ENCODE measurements at regions not wholly inside any gene's neighbourhood (a gene's known extent, or its start where the extent isn't known, plus 50 kb on each side); places are given as distances from the start of the nearest gene placed in this dataset.
"Not testable (repeated sequence)": the region's sequence is repeated elsewhere in the genome, so short reads cannot be mapped to it uniquely, and the experiment has no call there.

DNA sequence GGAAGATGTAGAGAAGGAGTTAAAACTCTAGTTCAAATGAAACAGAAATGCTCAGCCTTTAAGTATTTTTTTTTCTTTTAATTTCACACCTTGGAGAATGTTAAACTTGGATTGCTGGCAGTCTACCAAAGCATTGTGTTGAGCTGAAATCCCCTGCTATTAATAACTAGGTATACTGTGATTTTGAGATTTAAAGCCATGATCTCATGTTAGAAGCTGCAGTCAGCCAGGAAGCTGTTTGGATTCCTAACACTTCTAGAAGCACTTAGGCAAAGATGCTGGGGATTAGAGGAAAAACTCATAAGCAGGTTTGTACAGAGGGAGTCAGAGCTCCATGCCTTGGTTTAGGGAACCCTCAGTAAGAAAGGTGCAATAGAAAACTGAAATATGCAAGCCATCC lies 141.4 kb downstream of the KIF4B start:
- in situ Hi-C loops (cut with HindIII; ENCODE audit: low pct_unique_long_range_greater_than_20kb, low sequenced_read_pairs) = no loop called here
- no peak for DNase-seq (ENCODE audit: low read depth, low spot score)

DNA sequence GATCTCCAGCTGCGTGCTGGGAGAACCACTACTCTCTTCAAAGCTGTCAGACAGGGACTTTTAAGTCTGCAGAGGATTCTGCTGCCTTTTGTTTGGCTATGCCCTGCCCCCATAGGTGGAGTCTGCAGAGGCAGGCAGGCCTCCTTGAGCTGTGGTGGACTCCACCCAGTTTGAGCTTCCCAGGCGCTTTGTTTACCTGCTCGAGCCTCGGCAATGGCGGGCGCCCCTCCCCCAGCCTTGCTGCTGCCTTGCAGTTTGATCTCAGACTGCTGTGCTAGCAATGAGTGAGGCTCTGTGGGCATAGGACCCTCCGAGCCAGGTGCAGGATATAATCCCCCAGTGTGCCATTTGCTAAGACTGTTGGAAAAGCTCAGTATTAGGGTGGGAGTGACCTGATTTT lies 149.5 kb downstream of the KIF4B start:
- in situ Hi-C loops (cut with HindIII; ENCODE audit: low pct_unique_long_range_greater_than_20kb, low sequenced_read_pairs); DNase-seq (ENCODE audit: low read depth, low spot score): not testable (repeated sequence)

DNA sequence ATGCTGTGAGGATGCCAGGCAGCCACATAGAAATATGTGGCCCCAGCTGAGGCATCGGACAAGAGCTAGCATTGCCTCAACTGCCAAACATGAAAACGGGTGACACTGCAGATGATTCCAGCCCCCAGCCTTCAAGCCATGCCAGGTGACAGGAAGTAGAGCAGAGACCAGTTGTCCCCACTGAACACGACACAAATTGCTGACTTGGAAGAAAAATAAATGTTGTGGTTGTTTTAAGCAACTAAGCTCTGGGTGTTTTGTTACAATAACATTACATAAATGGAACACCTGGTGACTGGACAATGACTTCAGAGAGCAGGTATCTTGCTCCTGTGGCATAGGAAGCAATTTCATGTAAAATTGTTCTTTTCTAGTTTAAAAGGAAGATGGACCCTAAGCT lies 154.2 kb downstream of the KIF4B start:
- in situ Hi-C loops (cut with HindIII; ENCODE audit: low pct_unique_long_range_greater_than_20kb, low sequenced_read_pairs) = no loop called here
- no peak for DNase-seq (ENCODE audit: low read depth, low spot score)

DNA sequence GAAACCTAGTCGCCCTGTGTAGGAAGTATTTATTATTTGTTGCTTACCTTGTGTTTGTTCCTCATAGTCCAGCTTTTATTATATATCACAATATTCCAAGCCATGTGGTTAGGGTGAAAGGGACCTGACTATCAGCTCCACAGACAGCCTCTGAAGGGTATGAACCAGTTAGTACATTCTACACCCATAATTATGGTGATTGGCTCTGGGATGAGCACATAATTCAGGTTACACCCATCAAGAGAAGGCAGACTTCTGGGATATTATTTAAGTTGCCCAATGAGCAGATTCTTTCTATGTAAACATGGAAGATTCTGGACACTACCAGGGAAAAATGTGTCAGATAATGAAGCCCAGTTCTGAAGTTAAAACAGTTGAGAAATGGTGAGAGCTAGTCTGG lies 168.0 kb downstream of the KIF4B start:
- DNase-seq (ENCODE audit: low read depth, low spot score) = no peak
- in situ Hi-C loops (cut with HindIII; ENCODE audit: low pct_unique_long_range_greater_than_20kb, low sequenced_read_pairs) = no loop called here

DNA sequence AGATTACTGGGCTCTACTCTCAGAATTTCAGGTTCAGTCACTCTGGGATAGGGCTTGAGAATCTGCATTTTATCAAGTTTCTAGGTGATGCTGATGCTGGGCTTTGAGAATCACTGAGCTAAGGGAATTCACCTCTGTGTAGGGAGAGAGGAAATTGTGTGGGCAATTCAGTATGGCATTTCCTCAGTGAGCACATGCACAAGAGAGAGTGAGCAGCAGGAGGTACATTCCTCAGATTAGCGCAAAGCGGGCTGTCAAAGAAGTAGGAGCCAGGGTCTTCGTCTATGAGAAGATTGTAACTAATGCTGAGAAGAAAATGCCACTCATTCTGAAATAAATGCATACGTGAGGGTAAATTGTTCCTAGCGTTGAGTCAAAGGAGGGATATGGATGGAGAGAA lies 175.9 kb downstream of the KIF4B start:
- DNase-seq (ENCODE audit: low read depth, low spot score) = no peak
- in situ Hi-C loops (cut with HindIII; ENCODE audit: low pct_unique_long_range_greater_than_20kb, low sequenced_read_pairs) = no loop called here

DNA sequence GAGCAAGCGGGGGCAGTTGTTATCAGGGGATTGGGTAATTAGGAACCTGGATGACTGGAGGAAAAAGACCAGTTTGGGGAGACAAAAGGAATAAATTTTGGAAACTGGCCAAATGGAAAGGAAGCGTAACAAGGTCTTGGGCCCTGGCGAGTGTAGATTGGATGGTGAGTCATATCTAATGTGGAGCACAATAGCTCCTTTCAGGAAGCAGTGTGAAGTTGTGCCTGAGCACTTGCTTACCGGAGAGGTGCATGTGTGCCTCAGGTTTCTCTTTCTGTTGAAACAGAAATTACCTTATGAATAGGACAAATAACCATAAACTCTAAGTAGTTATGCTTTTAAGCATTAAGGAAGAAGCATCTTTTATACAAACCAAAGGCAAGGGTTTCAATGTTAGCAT lies 176.4 kb downstream of the KIF4B start:
- in situ Hi-C loops (cut with HindIII; ENCODE audit: low pct_unique_long_range_greater_than_20kb, low sequenced_read_pairs) = no loop called here
- DNase-seq (ENCODE audit: low read depth, low spot score) = peak; percentile 1

DNA sequence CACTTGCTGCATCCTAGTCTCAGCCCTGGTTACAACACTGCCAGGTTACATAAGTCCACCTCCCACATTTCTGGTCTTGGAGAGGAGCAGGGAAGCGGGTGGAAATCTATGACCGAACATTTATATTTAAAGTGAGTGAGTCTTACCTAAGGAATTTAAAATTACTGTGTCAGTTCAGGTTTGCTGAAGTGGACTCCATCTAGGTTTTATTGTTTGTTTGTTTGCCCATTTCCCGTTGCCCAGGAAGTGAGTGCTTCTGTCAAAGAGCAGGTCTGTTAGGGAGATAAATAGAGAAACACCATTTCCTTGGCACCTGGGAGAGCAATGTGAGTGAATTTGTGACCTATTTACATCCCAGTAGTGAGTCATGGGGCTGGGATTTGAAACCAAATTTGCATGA lies 179.5 kb downstream of the KIF4B start:
- in situ Hi-C loops (cut with HindIII; ENCODE audit: low pct_unique_long_range_greater_than_20kb, low sequenced_read_pairs) = no loop called here
- DNase-seq (ENCODE audit: low read depth, low spot score) = no peak

DNA sequence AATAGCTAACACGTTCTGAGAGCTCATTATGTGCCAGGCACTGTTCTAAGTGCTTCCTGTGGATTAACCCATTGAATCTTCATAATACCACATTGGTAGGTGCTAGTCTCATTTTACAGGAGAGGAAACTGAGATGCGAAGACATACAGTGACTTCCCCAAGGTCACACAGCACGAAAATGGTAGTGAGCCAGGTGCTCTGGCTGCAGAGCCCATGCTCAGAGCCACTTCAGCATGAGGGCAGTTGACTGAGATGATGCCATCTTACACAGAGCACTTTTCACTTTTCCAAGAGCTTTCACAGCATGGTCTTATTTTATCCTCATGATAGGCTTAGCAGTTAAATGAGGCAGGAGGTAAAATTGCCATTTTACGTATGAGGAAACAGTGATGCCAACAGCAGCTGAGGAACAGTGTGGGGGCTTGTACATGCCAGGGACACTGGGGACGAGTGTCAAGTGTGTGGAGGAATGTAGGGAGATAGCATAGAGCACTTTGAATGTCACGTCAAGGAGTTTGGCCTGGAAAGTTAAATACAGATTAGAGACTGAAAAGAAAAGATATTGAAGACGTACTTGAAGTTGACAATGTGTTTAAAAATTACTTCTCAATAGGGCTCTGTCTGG lies 180.0 kb downstream of the KIF4B start:
- in situ Hi-C loops (cut with HindIII; ENCODE audit: low pct_unique_long_range_greater_than_20kb, low sequenced_read_pairs) = no loop called here
- no peak for DNase-seq (ENCODE audit: low read depth, low spot score)

DNA sequence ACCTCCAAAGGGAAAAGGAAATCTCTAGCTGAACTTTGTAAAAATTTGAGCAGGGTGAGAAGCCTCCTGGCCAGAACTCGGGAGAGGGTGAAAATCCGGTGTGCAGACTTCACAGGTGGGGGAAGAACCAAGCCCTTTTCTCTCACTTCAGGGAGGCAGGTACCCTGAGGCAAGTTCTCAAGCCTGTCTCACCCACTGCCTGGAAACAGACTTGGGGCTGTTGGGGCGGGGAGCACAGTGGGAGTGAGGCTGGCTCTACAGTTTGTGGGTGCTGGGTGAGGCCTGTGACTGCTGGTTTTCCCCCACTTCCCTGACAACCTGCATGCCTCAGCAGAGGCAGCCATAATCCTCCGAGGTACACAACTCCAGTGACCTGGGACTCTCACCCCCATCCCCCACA lies 187.1 kb downstream of the KIF4B start:
- DNase-seq (ENCODE audit: low read depth, low spot score) = no peak

DNA sequence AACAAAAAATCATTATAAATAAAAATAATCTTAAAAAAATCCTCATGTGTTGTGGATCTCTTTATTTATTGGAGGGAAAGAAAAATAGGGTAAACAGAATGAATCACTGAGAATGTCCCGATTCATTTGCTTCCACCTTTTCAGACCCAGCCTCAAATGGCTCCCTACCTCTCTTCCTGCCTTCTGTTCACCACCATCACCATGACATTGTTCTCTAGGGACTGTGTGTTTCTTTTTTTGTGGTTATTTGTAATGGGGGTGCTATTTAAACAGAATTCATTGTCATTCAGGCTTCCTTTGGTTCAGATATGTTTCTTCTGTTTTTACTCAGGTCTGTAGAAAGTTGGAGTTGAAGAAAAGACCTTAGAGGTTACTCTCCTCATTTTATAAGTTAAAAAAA lies 198.2 kb downstream of the KIF4B start:
- no peak for DNase-seq (ENCODE audit: low read depth, low spot score)
- in situ Hi-C loops (cut with HindIII; ENCODE audit: low pct_unique_long_range_greater_than_20kb, low sequenced_read_pairs) = no loop called here

More for the DNA sequence above, 187.1 kb downstream of the KIF4B start:
- in situ Hi-C loops (cut with HindIII; ENCODE audit: low pct_unique_long_range_greater_than_20kb, low sequenced_read_pairs) = no loop called here

DNA sequence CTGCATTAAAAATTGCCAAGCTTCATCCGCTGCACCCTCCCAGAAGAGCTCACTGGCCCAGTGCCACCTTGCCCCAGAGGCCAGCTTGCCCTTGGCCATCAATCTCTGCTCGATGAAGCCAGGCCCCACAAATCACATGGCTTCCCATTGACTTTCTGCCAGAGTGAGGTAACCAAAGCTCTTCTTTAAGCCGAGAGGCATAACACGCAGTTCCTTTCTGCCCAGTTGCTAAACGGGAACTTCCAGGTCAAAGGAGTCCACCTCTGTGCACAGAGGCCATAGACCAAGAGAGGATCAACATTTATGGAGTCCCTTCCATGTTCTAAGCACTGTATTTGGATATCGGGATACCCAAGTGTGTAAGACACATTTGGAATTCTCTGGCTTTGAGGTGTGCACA lies 208.8 kb downstream of the KIF4B start:
- in situ Hi-C loops (cut with HindIII; ENCODE audit: low pct_unique_long_range_greater_than_20kb, low sequenced_read_pairs) = no loop called here
- DNase-seq (ENCODE audit: low read depth, low spot score) = no peak

DNA sequence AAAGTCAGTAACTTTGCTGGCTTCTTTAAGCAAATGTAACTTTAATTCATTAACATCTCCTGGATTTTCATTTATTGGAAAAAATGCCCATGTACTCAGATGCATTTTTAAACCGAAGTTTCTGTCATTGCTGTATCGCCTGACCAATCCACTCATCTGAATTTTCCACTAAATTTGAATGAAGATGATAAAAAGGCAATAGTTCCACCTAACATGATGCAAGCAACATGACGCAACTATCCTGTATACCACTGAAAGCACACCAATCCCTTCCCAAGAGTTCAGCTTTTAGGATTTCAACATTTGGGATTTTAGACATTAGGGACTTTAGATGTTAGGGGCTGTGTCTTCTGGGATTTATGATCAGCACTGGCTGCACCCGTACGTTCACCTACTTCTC lies 215.6 kb downstream of the KIF4B start:
- in situ Hi-C loops (cut with HindIII; ENCODE audit: low pct_unique_long_range_greater_than_20kb, low sequenced_read_pairs) = no loop called here
- DNase-seq (ENCODE audit: low read depth, low spot score) = no peak

DNA sequence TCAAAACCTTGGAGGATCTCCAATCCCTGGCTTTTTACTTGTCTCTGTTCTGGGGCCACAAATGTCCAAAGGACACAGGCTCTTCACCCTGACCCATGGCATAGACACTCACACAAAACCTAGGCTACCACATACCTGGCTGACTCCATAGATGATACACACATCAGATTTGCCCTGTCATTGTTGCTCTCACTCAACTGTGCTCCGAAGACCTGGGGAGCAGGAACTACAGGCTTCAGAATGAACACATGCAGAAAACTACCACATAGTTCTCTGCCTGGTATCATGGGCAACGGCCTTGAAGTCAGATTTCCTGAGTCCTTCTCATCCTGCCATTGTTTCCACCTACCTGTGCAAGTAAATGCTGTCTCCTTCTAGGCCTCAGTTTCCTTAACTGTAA lies 226.2 kb downstream of the KIF4B start:
- no peak for DNase-seq (ENCODE audit: low read depth, low spot score)

DNA sequence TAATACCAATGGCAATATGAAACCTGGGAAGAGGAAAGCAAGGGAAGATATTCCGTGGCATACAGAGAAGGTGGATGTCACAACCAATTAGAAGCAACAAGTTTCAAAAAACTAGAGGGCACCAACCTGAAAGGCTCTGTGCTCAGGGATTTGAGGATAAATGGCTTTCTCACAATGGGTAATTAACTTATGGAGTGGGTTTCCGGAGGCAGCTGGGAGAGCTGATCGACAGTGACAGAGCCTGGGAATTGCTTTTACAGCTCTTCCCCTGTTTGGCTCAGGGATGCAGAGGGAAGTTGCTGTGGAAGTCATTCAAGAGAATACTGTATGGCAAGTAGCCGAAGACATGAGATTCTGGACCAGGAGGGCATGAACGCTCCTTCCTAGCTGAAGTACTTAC lies 237.0 kb downstream of the KIF4B start:
- in situ Hi-C loops (cut with HindIII; ENCODE audit: low pct_unique_long_range_greater_than_20kb, low sequenced_read_pairs) = no loop called here

More for the DNA sequence above, 226.2 kb downstream of the KIF4B start:
- in situ Hi-C loops (cut with HindIII; ENCODE audit: low pct_unique_long_range_greater_than_20kb, low sequenced_read_pairs) = no loop called here

DNA sequence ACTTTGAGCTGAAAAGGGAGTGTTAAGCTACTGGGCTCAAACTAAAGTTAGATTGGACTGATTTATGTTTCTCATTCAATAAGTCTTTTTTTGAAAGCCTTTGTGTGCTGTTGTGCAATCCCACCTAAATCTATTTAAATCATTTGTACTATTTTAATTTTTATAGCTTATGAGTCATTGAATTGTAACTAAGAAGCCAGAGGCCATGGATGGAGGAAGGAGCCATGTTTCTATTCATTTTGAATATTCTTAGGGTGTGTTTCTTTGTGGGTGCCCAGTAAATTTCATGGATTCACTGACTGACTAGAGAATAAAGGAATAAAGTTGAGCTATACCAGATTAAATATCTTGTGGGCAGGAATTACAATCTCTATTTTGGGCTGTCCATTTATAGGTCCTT lies 238.5 kb downstream of the KIF4B start:
- in situ Hi-C loops (cut with HindIII; ENCODE audit: low pct_unique_long_range_greater_than_20kb, low sequenced_read_pairs) = no loop called here
- no peak for DNase-seq (ENCODE audit: low read depth, low spot score)

More for the DNA sequence above, 237.0 kb downstream of the KIF4B start:
- DNase-seq (ENCODE audit: low read depth, low spot score) = no peak

DNA sequence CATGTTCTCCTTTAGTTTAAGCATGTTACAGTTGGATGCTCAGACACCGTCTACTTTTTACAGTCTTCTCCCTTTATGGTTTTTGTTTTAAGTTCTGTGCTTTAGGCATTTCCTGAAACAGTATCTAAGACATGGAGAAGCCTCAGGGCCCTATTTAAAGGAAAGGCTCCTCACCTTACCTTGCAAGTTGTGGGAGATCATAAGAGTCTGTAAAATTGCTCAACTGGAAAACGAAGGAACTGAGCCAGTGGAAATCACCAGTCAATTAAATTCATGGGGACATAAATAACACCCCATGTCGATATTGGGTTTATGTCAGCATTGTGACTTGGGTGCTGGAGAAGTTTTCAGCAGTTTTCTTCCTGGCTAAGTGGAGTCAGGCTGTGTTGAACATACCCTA lies 239.2 kb downstream of the KIF4B start:
- DNase-seq (ENCODE audit: low read depth, low spot score) = no peak
- in situ Hi-C loops (cut with HindIII; ENCODE audit: low pct_unique_long_range_greater_than_20kb, low sequenced_read_pairs) = no loop called here

DNA sequence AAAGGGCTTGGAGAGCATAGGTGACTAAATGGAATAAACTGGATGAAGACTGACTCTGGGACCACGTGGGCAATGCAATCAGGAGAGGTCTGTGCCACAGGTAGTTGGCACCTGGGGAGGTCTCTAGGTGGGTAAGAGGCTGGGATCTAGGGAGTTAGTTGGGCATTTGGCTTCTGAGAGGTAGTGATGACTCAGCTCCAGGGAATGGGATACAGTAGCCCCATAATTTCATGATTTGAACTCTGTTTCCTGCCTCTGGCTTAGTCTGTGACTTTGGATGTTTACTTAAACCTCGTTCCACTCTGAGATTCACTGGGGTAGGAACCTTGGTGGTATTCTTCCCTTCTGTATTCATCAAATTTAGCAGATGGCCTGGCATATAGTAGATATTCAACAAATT lies 240.8 kb downstream of the KIF4B start:
- in situ Hi-C loops (cut with HindIII; ENCODE audit: low pct_unique_long_range_greater_than_20kb, low sequenced_read_pairs) = no loop called here
- no peak for DNase-seq (ENCODE audit: low read depth, low spot score)

DNA sequence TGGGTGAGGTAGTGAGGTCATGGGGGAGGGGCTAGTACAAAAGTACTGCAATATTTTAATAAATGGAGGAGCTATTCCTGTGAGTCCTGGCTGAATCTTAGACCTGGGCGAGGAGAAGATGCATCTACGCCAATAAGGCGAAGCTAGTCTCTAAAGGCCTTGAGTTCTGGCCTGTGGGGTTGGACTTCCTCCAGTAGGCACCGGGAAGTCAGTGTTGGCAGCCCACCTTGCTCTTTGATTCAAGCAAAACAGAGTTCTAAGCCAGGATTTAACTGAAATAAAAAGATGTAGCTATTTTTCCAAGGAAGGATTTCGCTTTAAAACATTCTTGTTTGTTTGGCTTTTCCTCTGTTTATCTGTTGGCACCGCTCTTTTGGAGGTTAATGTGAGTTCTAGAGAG lies 244.6 kb downstream of the KIF4B start:
- DNase-seq (ENCODE audit: low read depth, low spot score) = no peak
- in situ Hi-C loops (cut with HindIII; ENCODE audit: low pct_unique_long_range_greater_than_20kb, low sequenced_read_pairs) = no loop called here

DNA sequence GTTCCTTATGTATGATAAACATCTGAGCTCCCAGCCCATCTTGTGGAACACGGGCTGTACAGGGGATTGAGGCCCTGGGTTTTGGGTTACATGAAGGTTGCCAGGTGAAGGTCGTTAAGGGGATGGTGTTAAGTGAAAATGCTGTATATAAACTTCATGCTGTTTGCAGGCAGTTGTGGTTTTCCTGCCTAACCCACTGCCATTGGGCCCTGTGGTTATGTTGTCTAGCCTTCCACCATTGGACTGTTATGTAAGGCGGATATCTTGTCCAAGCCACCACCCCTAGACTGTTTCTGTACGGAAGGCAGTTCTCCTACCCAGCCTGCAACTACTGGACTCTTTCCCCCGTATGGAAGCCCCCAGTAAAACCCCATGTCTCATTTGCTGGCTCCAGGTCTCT lies 246.1 kb downstream of the KIF4B start:
- no peak for DNase-seq (ENCODE audit: low read depth, low spot score)
- in situ Hi-C loops (cut with HindIII; ENCODE audit: low pct_unique_long_range_greater_than_20kb, low sequenced_read_pairs) = no loop called here

DNA sequence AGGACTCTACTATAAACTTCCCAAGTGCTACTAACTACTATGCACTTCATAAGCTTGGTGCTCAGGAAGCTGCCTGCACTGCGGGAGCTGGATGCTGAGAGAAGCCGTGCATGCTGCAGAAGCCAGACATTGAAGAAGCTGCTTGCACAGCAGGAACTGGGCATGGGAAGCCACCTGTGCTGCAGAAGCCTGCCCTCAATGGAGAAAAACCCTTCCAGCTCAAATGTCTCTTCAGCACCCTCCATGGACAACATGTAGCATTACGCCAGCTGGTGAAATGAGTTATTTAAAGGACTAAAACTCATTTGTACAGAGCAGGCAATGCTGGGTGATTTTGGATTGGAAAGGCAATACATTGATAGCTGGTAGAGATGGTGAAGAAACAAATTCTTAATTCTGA lies 247.2 kb downstream of the KIF4B start:
- in situ Hi-C loops (cut with HindIII; ENCODE audit: low pct_unique_long_range_greater_than_20kb, low sequenced_read_pairs) = no loop called here
- DNase-seq (ENCODE audit: low read depth, low spot score) = peak; percentile 29
